Smooth muscle cell (in vitro differentiated cells): ENCODE measurements at regions not wholly inside any gene's neighbourhood (a gene's known extent, or its start where the extent isn't known, plus 50 kb on each side); places are given as distances from the start of the nearest gene placed in this dataset.

Experiments
- DNase-seq: peaks from one replicate; lab custom pipeline; 2025; ENCODE audit not compliant: unreplicated experiment; lab: John Stamatoyannopoulos, UW
- H2AFZ ChIP-seq: fragments of 200-600 bp; sonication (generic); 2 replicates; pipeline ENCODE4 v1.6.0; 2016; ENCODE audit warnings: antibody characterized with exemption, low read depth, mild to moderate bottlenecking
- H3F3A ChIP-seq: fragments of 200-600 bp; sonication (generic); 2 replicates; pipeline ENCODE4 v1.6.0; 2017; ENCODE audit warnings: antibody characterized with exemption, low read depth
- H3K27ac ChIP-seq: fragments of 200-600 bp; sonication (generic); 2 replicates; pipeline ENCODE4 v1.5.1; 2016; ENCODE audit warnings: low read depth, mild to moderate bottlenecking
- H3K27me3 ChIP-seq: fragments of 200-600 bp; sonication (generic); 2 replicates; pipeline ENCODE4 v1.6.1; 2016; ENCODE audit warnings: low read depth, mild to moderate bottlenecking
- H3K36me3 ChIP-seq: fragments of 200-600 bp; sonication (generic); 2 replicates; pipeline ENCODE4 v1.5.1; 2016; ENCODE audit warnings: low read depth
- H3K4me1 ChIP-seq: fragments of 200-600 bp; sonication (generic); 2 replicates; pipeline ENCODE4 v1.5.1; 2016; ENCODE audit warnings: low read depth
- H3K4me2 ChIP-seq: fragments of 200-600 bp; sonication (generic); 2 replicates; pipeline ENCODE4 v1.6.0; 2016; ENCODE audit warnings: mild to moderate bottlenecking
- H3K4me3 ChIP-seq: fragments of 200-600 bp; sonication (generic); 2 replicates; pipeline ENCODE4 v1.5.1; 2016; ENCODE audit warnings: mild to moderate bottlenecking
- H3K79me2 ChIP-seq: fragments of 200-600 bp; sonication (generic); 2 replicates; pipeline ENCODE4 v1.6.0; 2016; ENCODE audit warnings: low read depth, mild to moderate bottlenecking
- H3K9ac ChIP-seq: fragments of 200-600 bp; sonication (generic); 2 replicates; pipeline ENCODE4 v1.6.0; 2016; ENCODE audit warnings: low read depth
- H3K9me3 ChIP-seq: fragments of 200-600 bp; sonication (generic); replicated peaks from 2 replicates; pipeline ENCODE4 v1.5.1; 2016; ENCODE audit warnings: low read depth
- H4K20me1 ChIP-seq: fragments of 200-600 bp; sonication (generic); 2 replicates; pipeline ENCODE4 v1.6.0; 2016; ENCODE audit warnings: low read depth
- WGBS: methylation state at CpG from one replicate; pipeline ENCODE4 v1.1.7; 2016; ENCODE audit warnings: low lambda C conversion rate; 5-methylcytosine and 5-hydroxymethylcytosine counted together
- TF ChIP-seq, protein P1 (sequence below): fragments of 200-600 bp; sonication (generic); IDR thresholded peaks from 2 replicates; pipeline ENCODE4 v1.5.1; 2017; ENCODE audit warnings: borderline replicate concordance, mild to moderate bottlenecking, antibody characterized with exemption; ENCODE audit not compliant: insufficient read depth, poor library complexity, severe bottlenecking

DNA sequence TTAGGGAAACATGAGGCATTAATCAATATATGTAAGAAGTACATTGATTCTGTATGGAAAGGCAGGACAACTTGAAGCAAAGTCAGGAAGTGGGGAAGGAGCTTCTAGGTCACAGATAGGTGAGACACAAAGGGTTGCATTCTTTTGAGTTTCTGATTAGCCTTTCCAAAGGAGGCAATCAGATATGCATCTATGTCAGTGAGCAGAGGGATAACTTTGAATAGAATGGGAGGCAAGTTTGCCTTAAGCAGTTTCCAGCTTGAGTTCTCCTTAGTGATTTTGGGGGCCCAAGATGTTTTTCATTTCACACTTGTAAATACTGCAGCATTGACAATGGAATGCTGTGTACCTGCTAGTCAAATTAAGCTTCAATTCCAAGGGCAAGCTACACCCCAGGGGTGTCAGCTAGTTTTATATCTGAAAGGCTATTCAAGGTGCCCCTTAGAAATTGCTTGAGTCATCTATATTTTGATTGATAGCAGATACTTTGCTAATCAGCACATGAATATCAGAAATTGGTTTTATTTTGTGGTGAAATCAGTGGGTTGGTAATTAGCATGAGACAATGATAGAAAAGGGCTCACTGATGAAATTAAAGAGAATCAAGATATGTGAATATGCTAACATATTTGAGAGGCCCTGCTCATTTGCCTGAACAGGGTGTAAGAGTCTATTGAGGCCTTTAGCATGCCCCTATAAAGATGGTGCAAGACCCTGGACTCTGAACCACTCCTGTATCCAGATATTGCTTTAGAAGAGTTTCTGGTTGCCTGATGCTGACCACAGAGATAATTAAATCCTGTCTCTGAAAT is 131.5 kb downstream of the TMEM17 start:
- Histone ChIP-seq H2AFZ (no peak overlapping the region), H3K36me3 (no peaks in the 10 kb centered on the region), H3K27ac (no peak overlapping the region), H4K20me1 (no peaks in the 10 kb centered on the region), H3K79me2 (no peaks in the 10 kb centered on the region), H3F3A (no peaks in the 10 kb centered on the region), H3K27me3 (no peaks in the 10 kb centered on the region), H3K4me1 (peaks cover 4% of the 10 kb centered on the region), H3K9me3 (no peaks in the 10 kb centered on the region), H3K4me3 (no peak overlapping the region), H3K9ac (no peak overlapping the region), H3K4me2 (no peak overlapping the region)
- TF ChIP-seq, protein P1, sequence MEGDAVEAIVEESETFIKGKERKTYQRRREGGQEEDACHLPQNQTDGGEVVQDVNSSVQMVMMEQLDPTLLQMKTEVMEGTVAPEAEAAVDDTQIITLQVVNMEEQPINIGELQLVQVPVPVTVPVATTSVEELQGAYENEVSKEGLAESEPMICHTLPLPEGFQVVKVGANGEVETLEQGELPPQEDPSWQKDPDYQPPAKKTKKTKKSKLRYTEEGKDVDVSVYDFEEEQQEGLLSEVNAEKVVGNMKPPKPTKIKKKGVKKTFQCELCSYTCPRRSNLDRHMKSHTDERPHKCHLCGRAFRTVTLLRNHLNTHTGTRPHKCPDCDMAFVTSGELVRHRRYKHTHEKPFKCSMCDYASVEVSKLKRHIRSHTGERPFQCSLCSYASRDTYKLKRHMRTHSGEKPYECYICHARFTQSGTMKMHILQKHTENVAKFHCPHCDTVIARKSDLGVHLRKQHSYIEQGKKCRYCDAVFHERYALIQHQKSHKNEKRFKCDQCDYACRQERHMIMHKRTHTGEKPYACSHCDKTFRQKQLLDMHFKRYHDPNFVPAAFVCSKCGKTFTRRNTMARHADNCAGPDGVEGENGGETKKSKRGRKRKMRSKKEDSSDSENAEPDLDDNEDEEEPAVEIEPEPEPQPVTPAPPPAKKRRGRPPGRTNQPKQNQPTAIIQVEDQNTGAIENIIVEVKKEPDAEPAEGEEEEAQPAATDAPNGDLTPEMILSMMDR = no peak
- DNase-seq = no peak

- TF ChIP-seq, protein P1 = no peak
- Histone ChIP-seq H3K4me1 (peaks cover 4% of the 10 kb centered on the region), H3K4me3 (no peak overlapping the region), H3K4me2 (no peak overlapping the region), H3K9me3 (no peaks in the 10 kb centered on the region), H3F3A (no peaks in the 10 kb centered on the region), H3K9ac (no peak overlapping the region), H3K36me3 (no peaks in the 10 kb centered on the region), H3K27me3 (no peaks in the 10 kb centered on the region), H3K27ac (no peak overlapping the region), H3K79me2 (no peaks in the 10 kb centered on the region), H2AFZ (no peak overlapping the region), H4K20me1 (no peaks in the 10 kb centered on the region)
- 93% methylated on average over 7 of the region's 7 CpGs for WGBS
- DNase-seq = no peak
These were observed 133.2 kb downstream of the TMEM17 start for GRCh38 chr2:62372824-62373223.

DNA sequence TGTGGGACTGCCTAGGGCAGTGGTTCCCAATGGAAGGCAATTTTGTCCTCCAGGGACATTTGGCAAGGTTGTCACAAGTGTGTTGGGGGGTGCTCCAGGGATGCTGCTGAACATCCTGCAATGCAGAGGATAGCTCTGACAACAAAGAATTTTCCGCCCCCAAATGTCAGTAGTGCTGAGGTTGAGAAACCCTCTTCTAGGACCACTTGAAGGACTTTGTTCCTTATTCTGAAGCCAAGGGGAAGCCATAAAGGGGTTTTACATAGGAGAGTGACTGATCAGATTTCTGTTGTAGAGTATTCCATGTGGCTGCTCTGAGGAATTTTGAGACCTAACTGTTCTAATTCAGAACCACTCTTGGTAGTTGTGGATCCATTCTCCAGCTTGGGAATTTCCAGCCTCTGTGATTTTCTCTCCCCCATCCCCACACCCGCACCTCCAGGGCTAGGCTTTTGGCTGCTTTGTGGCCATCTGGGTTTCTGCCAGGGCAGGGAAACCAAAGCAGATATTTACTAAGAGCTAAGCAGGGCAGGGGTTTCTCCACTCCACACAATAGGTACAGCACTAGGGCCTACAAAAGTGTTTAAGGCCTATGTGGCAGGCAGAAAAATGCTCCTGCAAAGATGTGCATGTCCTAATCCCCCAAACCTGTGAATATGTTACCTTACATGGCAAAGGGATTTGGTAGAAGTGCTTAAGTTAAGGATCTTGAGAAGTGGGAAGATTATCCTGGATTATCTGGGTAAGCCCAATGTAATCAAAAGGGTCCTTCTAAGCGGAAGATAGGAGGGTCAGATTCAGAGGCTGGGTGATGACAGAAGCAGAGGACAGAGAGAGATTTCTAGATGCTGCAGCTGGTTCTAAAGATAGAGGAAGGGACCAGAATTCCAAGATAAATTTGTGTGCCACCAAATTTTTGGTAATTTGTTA is 135.4 kb downstream of the TMEM17 start:
- Histone ChIP-seq H2AFZ (no peak overlapping the region), H3K79me2 (no peaks in the 10 kb centered on the region), H3K27ac (no peak overlapping the region), H3K27me3 (no peaks in the 10 kb centered on the region), H4K20me1 (no peaks in the 10 kb centered on the region), H3K4me1 (peaks cover 4% of the 10 kb centered on the region), H3K4me3 (no peak overlapping the region), H3F3A (no peaks in the 10 kb centered on the region), H3K36me3 (no peaks in the 10 kb centered on the region), H3K9me3 (no peaks in the 10 kb centered on the region), H3K9ac (no peak overlapping the region), H3K4me2 (no peak overlapping the region)
- TF ChIP-seq, protein P1 = no peak
- DNase-seq = no peak
- WGBS = 79% methylated on average over 3 of the region's 3 CpGs
